HG02943 (cell line): ENCODE measurements at regions not wholly inside any gene's neighbourhood (a gene's known extent, or its start where the extent isn't known, plus 50 kb on each side); places are given as distances from the start of the nearest gene placed in this dataset.
"Not testable (repeated sequence)": the region's sequence is repeated elsewhere in the genome, so short reads cannot be mapped to it uniquely, and the experiment has no call there.

Experiments used
- ATAC-seq: cut with Tn5 transposase; IDR thresholded peaks from one replicate; pipeline ENCODE4 v1.9.1; 2021; ENCODE audit warnings: mild to moderate bottlenecking, low read depth, moderate library complexity; ENCODE audit not compliant: unreplicated experiment

DNA sequence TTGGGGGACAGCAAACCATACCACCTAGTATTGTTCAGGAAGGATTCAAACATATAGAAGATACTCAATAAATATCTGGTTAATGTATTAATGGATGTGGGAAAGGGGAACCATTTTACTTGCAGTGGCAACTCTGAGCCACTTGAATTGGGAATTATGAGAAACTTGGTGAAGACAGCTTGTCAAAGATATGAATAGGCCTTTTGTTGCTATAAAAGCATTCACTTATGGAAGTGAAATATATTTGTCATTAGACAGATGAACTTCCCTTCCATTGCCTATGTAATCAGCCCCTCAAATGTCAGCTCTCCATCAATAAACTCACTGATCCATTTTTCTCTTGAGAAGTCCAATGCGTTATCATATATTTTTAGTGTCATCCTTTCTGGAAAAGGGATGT is 56.1 kb downstream of the GPR85 start:
- no peak for ATAC-seq

DNA sequence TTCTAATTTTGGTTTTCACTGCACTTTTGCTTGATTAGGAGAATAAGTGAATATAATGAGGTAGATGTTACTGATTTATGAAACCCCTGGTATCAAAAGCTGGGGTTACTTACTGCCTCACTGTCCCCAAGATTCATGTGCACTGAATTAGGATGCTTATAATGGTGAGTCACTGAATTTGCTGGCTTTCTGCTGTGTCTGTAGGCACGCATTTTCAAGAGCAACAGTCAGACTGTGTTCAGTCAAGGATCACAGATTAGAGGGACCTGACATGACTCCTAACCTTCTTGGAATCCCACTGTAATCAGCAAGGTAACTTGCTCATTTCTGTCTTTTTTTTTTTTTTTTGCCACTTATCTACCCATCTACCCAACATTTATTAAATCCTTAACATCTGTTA is 59.7 kb downstream of the GPR85 start:
- ATAC-seq, result no peak

- ATAC-seq, result not testable (repeated sequence)
These were observed 69.3 kb downstream of the GPR85 start for GRCh38 chr7:113017144-113017857.

DNA sequence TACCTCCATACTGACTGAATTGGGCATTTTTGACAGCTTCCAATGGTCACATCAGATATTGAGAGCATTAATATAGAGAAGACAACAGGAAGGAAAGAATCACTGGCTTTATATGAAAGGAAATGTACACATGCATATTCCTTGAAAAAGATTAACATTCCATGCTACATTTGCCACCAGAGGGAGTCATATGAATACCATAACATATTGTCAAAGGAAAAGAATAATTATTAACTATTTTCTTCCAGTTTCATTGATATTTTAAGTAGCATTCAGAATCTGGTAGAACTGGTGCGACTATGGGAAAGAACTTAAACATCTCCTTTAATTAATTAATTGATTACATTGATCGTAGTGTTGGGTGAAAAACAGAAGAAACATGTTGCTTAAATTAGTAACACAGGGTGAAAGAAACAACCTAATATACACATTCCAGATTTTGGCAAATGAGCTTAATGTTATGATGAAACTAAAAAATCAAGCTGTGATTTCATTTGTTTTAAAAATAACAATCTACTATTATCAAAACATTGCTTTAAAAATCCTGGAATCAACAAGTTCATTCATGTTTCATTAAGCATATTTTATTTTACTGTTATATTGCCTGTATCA is 71.5 kb downstream of the GPR85 start:
- no peak for ATAC-seq

GRCh38 chr7:113013761-113014449 is 72.7 kb downstream of the GPR85 start:
- ATAC-seq, result no peak

DNA sequence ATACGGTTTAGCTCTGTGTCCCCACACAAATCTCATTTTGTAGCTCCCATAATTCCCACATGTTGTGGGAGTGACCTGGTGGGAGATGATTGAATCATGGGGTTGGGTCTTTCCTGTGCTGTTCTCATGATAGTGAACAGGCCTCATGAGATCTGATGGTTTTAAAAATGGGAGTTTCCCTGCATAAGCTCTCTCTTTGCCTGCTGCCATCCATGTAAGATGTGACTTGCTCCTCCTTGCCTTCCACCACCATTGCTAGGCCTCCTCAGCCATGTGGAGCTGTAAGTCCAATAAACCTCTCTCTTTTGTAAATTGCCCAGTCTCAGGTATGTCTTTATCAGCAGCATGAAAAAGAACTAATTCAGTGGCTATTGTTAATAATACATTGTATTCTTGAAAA is 73.8 kb downstream of the GPR85 start:
- not testable (repeated sequence) for ATAC-seq

DNA sequence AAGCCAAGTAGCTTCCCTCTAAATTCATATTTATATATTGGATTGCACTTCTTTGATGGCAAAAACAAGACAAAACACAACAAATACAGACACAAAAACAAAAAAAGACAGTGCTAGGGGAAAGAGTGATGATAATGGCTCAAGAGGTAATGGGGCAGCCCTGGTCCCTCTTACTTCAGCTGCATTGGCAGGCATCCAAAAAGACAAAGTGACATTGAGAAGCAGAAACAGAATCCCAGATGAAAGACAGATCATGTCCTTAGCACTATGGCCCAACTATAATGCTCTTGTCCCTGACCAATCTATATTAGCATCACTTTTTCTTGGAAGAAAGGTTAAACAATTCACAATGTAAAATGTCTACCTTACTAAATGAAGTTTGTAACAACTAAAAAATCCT is 76.2 kb downstream of the GPR85 start:
- ATAC-seq, result no peak

GRCh38 chr7:113008755-113009154 is 77.9 kb downstream of the GPR85 start:
- ATAC-seq, result no peak

DNA sequence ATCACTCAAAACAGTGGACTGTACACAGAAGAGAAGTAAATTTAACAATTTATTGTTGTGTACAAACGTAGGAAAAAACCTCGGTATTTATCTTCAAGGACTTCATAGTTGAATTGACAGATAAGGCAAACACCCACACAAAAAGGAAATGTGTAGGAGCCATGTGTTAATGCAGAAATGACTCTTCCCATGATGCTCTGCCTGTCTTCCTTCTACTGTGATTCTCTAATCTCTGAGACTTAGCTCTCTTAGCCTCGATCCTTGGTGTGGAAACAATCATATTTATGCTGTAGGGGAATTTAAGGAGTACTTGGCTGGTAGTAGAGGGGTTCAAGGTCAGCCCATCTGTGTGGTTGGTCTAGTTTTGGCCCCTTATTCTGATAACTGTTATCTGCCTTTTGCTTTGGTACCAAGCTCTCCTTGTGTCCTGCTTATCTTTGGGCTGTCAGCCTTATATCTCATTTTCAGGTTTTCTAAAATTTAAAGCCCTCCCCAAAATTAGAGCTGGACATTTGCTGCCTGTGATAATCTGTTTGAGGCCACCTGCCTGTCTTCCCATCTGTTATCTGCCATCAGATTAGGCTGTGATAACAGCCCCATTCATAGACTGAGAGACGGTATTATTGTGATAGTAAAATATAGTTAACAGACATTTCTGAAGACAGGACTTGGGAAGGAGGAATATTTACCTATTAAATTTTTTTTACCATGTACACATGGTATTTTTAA is 81.7 kb downstream of the GPR85 start:
- ATAC-seq, result no peak

GRCh38 chr7:113000316-113001020 is 86.2 kb downstream of the GPR85 start:
- no peak for ATAC-seq

DNA sequence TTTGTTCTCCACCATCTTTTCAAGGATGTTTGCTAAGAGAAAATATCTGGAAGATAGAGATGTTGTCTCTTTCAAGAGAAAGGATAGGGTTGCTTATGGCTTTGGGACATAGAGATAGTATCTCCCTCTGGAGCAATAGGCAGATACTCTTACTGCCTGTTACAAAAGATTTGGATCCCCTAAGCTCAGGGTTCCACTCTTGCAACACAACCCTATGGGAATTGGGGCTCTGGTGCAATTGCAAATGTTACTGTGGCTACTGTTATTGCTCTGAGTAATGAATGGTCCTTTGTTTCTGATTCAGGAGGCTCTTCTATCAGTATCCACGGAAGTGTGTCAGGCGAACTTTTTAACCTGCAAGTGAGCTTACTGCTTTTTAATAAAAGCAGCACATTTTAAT is 88.8 kb downstream of the GPR85 start:
- no peak for ATAC-seq

GRCh38 chr7:112996331-112996871 is 90.2 kb downstream of the GPR85 start:
- no peak for ATAC-seq

- ATAC-seq, result no peak
These were observed 91.4 kb downstream of the GPR85 start for GRCh38 chr7:112995059-112995824.

GRCh38 chr7:112994656-112995055 is 92.0 kb downstream of the GPR85 start:
- no peak for ATAC-seq

DNA sequence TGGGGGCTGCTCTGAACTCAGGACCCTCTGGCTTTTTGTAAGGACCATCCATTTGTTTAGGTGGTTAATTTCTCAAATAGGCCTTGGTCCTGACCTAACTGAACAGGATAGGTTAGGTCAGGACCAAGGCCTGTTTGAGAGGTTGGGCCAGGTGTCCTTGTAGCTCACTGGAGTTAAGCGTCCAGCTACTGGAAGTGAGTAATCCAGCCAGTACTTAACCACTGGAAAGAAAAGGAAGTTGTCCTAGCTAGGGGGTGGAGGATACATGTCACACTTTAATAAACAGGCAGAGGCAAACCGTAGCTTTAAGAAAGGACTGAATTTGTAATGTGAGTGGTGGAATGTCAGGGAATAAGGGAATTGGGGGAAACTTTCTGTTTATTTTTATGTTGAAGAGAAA is 96.0 kb downstream of the GPR85 start:
- no peak for ATAC-seq

DNA sequence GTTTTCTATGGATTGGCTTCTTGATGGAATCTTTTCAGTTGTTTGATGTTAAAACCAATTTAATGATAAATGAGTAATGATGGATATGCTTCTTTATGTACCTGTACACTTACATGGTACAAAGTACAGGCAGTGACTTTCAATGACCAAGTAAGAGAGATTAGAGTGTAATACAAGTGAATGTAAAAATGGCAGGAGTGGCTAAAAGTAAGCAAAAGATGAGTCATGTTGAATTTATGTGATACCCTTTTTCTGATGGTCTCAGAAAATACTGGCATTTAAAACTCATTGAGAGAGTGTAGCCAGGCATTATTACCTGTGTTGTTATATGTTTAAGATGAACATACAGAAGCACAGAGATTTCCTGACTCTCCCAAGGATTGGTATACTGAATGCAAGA is 97.1 kb downstream of the GPR85 start:
- ATAC-seq, result no peak

DNA sequence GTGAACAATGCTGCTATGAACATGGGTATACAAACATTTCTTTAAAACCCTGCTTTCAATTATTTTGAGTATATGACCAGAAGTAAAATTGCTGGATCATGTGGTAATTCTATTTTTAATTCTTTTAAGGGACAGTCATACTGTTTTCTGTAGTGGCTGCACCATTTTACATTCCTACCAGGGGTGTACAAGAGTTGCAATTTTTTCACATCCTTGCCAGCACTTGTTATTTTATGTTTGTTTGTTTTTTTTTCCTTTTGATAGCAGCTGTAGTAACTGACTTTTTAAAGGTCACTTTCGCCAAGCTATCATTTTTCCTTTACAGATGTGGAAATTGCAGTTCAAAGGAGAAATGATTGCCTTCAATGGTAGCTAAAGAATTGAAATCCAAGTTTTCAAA is 99.5 kb downstream of the GPR85 start:
- no peak for ATAC-seq

- no peak for ATAC-seq
These were observed 100.2 kb downstream of the GPR85 start for GRCh38 chr7:112986256-112987031.
